GM21529 (cell line): ENCODE measurements at regions not wholly inside any gene's neighbourhood (a gene's known extent, or its start where the extent isn't known, plus 50 kb on each side); places are given as distances from the start of the nearest gene placed in this dataset.

Experiments
- ATAC-seq: cut with Tn5 transposase; IDR thresholded peaks from one replicate; pipeline ENCODE4 v1.9.1; 2021; ENCODE audit not compliant: unreplicated experiment

DNA sequence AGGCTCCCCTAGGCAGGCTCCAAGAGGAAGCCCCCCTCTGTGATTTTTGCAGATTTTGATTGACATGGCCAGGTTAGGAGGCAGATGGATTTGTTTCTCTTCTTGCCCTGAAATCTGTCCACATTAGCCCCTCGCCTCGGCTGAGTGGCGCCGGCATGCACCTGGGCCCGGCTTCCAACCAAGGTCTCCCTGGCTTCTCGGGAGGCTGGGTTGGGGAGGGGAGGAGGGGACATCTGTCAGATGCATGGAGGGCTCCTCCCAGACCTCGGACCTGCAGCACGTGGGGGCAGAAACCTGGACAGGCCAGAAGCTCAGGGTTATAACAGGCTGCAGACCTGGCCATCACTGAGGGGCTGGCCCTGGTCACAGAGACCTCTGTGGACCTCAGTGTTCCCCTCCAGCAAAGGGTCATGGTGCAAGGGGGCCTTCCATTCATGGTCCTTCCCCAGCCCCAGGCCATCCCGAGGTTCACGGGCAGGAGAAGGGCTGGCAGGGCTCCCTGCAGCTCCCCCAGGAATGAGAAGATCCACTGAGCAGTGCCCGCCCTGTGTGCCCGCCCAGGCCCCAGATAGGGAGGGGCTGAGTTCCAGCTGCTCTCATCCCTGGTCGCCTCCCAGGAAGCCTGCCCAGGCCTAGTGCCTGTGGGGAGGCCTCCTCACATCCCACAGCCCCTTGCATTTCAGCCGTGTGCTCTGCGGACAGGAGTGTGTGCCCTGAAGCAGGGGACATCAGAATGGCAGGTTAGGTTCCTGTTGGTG, 747.8 kb downstream of the BRD1 start:
- no peak for ATAC-seq

DNA sequence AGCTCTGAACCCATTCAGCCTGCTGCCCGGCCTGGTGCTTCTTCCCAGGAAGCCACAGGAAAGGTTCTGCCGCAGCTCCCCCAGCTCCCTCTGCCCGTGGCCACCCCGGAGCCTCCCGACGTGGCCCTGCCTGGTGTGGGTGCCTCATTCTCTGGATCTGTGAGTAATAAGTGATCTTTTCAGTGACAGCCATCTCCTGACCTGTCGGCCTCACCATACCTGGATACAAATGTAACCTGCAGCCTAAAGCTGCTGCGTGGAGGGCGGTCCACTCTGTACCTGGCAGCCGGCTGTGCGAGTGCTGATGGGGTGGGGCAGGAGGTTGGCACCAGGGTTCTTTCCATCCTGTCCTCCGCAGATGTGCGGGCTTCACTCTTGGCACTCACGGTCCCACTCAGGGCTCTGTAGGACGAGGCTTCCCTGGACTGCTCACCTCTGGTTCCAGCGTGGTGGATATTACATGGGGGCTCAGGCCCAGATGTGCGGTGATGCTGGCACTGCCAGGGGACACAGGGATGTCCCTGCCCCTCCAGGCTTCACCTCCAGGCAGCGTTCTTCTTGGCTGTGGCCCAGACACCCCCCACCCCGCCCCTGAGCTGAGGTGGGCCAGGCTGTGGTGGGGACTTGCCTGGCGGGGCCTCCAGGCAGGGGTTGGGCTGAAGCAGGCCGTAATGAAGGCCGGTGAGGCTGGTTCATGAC, 748.5 kb downstream of the BRD1 start:
- no peak for ATAC-seq

GRCh38 chr22:49078076-49078710, 749.5 kb downstream of the BRD1 start:
- ATAC-seq = no peak

DNA sequence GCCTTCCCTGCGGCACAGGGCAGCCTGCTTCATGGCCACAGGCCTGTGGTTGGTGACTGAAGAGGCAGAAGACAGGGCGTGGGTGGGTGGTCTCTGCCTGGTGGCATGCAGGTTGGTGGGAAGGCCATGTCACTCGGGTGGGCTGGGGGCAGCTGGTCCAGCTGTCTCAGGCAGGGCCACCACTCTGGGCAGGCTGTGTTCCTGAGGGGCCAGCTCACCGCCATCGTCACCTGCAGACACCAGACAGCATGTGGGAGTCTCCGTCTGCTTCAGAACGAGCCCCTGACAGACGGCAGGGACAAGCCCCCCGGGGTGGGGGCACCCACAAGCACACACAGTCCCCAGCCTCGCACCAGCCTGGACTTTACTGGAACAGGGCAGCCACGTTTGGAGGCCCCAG, 750.1 kb downstream of the BRD1 start:
- ATAC-seq = no peak

- ATAC-seq = no peak
These were observed 750.7 kb downstream of the BRD1 start for GRCh38 chr22:49077036-49077393.

- no peak for ATAC-seq
These were observed 751.2 kb downstream of the BRD1 start for GRCh38 chr22:49076300-49077035.

- ATAC-seq = no peak
These were observed 752.5 kb downstream of the BRD1 start for GRCh38 chr22:49075150-49075549.

- ATAC-seq = no peak
These were observed 753.7 kb downstream of the BRD1 start for GRCh38 chr22:49073873-49074417.

GRCh38 chr22:49072996-49073645, 754.6 kb downstream of the BRD1 start:
- no peak for ATAC-seq

GRCh38 chr22:49070501-49070900, 757.2 kb downstream of the BRD1 start:
- no peak for ATAC-seq

- ATAC-seq = no peak
These were observed 758.7 kb downstream of the BRD1 start for GRCh38 chr22:49068861-49069500.

GRCh38 chr22:49067504-49067903, 760.2 kb downstream of the BRD1 start:
- ATAC-seq = no peak

GRCh38 chr22:49066619-49067018, 761.1 kb downstream of the BRD1 start:
- ATAC-seq = no peak

DNA sequence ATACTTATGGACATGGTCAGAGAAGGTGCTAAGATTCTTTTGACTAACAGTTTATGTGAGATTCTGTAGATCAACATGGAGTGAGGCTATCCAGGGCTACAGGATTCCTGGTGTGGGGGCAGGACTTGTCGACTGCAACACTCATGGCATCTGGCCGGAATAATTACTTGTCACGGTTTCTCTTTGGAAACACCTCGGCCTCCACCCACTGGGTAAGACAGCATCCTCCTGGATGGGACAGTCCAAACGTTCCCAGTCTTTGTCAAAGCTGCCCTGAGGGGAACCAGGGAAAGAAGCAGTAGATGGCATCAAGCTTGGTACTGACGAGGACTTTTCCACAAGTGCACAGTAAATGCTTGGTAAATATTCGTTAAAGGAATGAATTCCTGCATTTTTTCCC, 762.8 kb downstream of the BRD1 start:
- no peak for ATAC-seq

DNA sequence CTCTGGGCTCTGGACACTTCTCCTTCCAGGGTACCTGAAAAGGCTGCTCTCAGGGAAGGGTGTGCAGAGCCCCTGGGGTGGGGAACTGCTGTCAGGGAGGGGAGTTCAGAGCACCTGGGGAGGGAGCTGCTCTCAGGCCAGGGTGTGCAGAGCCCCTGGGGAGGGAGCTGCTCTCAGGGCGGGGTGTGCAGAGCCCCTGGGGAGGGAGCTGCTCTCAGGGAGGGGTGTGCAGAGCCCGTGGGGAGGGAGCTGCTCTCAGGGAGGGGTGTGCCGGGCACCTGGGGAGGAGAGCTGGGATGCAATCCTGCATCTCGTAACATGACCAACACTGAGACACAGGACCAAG, 764.2 kb downstream of the BRD1 start:
- ATAC-seq = no peak

GRCh38 chr22:49062802-49063544, 764.7 kb downstream of the BRD1 start:
- no peak for ATAC-seq

DNA sequence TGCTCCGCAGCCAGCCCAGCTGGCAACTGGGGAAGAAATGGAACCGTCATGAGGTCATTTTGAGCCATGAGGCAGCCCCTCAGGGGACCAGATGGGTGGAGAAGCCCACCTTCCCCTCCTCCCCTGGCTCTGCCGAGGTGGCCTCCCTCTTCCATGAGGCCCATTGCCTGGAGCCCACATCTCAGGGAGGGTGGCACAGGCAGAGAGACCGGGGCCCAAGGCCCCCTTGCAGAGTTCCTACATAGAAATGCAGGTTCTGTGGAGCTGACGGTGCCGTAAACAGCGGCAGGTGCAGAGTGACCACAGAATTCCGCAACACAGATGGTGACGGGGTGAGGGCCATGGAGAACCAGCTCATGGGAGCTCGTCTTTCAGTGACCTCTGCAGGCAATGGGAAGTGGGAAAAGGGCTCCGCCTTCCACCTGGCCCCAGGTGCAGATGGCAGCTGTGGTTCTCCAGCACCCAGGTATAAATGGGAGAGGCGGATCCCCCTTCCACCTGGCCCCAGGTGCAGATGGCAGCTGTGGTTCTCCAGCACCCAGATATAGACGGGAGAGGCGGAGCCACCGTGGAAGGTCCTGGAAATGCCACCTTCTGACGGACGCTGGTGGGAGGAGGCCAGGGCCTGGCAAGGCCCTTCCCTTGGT, 765.4 kb downstream of the BRD1 start:
- ATAC-seq = no peak

- no peak for ATAC-seq
These were observed 769.8 kb downstream of the BRD1 start for GRCh38 chr22:49057910-49058309.

DNA sequence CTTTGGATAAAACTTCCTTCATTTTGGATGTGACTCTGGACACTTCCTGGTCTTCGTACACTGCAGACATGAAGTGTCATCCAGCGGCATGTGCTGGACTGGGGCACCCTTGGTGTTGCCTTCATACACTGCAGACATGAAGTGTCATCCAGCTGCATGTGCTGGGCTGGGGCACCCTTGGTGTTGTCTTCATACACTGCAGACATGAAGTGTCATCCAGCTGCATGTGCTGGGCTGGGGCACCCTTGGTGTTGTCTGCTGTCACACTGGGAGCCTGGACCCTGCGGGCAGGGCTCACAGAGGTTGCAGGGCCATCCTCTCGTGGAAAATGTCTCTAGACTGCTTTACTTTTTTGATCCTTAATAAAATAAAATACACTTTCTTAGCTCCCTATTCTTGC, 771.4 kb downstream of the BRD1 start:
- ATAC-seq = no peak
